Thymus (tissue), 11 donors: ENCODE measurements at regions not wholly inside any gene's neighbourhood (a gene's known extent, or its start where the extent isn't known, plus 50 kb on each side); places are given as distances from the start of the nearest gene placed in this dataset.

Experiments
- DNase-seq, 9 donors: peaks; one replicate each; pipeline ENCODE4 v3.0.0-alpha.2; 2013; ENCODE audit warnings: low spot score in 9 of 9, low read depth in 6 of 9, missing footprints in 1 of 9
- H3K27ac ChIP-seq, 2 donors: one replicate each; pipeline ENCODE4 v1.5.1; 2013; ENCODE audit warnings: control low read depth in 1 of 2, low read depth in 1 of 2, low read length in 1 of 2, mild to moderate bottlenecking in 1 of 2, moderate library complexity in 1 of 2
- H3K27me3 ChIP-seq, 2 donors: one replicate each; pipeline ENCODE4 v1.5.1; 2013; ENCODE audit warnings: low read length in 1 of 2; ENCODE audit not compliant: control insufficient read depth in 2 of 2, insufficient read depth in 1 of 2
- H3K36me3 ChIP-seq, 2 donors: one replicate each; pipeline ENCODE4 v1.5.1; 2013; ENCODE audit warnings: low read length in 1 of 2, mild to moderate bottlenecking in 1 of 2, moderate library complexity in 1 of 2; ENCODE audit not compliant: control insufficient read depth in 2 of 2, insufficient read depth in 2 of 2
- H3K4me1 ChIP-seq, 2 donors: one replicate each; pipeline ENCODE4 v1.5.1; 2013; ENCODE audit warnings: low read length in 2 of 2; ENCODE audit not compliant: control insufficient read depth in 2 of 2, insufficient read depth in 2 of 2
- H3K4me3 ChIP-seq, 2 donors: one replicate each; pipeline ENCODE4 v1.5.1; 2013; ENCODE audit warnings: low read length in 2 of 2, control low read depth in 1 of 2, mild to moderate bottlenecking in 1 of 2
- H3K9me3 ChIP-seq, 2 donors: one replicate each; pipeline ENCODE4 v1.5.1; 2013; ENCODE audit warnings: low read length in 1 of 2, mild to moderate bottlenecking in 1 of 2; ENCODE audit not compliant: control insufficient read depth in 2 of 2, insufficient read depth in 1 of 2
- WGBS: extraction: QIAGEN DNeasy Blood & Tissue Kit; methylation state at CpG from one replicate; pipeline ENCODE4 v1.1.7; 2013; 5-methylcytosine and 5-hydroxymethylcytosine counted together
- donor health status: healthy.

GRCh38 chr22:47583959-47584562, 821.6 kb downstream of the TBC1D22A start:
- no peak overlapping the region for H3K27ac ChIP-seq
- DNase-seq: no peak
- H3K36me3 ChIP-seq: no peaks in the 10 kb centered on the region
- WGBS: 89% methylated on average over 2 of the region's 2 CpGs
- H3K4me1 ChIP-seq: no peaks in the 10 kb centered on the region
- no peaks in the 10 kb centered on the region for H3K9me3 ChIP-seq
- H3K4me3 ChIP-seq: no peak overlapping the region
- H3K27me3 ChIP-seq: no peaks in the 10 kb centered on the region

- no peak for DNase-seq
- H3K9me3 ChIP-seq: no peaks in the 10 kb centered on the region
- H3K36me3 ChIP-seq: no peaks in the 10 kb centered on the region
- no peaks in the 10 kb centered on the region for H3K27me3 ChIP-seq
- H3K27ac ChIP-seq: no peak overlapping the region
- H3K4me3 ChIP-seq: no peak overlapping the region
- H3K4me1 ChIP-seq: no peaks in the 10 kb centered on the region
- WGBS: 68% methylated on average over 1 of the region's 1 CpG
Observed at GRCh38 chr22:47582067-47582466, 819.6 kb downstream of the TBC1D22A start.

GRCh38 chr22:47580121-47580520, 817.7 kb downstream of the TBC1D22A start:
- Histone ChIP-seq H3K9me3 (no peaks in the 10 kb centered on the region), H3K4me3 (no peak overlapping the region), H3K27ac (no peak overlapping the region), H3K36me3 (no peaks in the 10 kb centered on the region), H3K27me3 (no peaks in the 10 kb centered on the region), H3K4me1 (no peaks in the 10 kb centered on the region)
- DNase-seq: no peak

- Histone ChIP-seq H3K36me3 (no peaks in the 10 kb centered on the region), H3K4me3 (no peak overlapping the region), H3K27me3 (no peaks in the 10 kb centered on the region), H3K4me1 (no peaks in the 10 kb centered on the region), H3K9me3 (no peaks in the 10 kb centered on the region), H3K27ac (no peak overlapping the region)
- 91% methylated on average over 3 of the region's 3 CpGs for WGBS
- no peak for DNase-seq
Observed at GRCh38 chr22:47576908-47577307, 814.5 kb downstream of the TBC1D22A start.

GRCh38 chr22:47575291-47575690, 812.8 kb downstream of the TBC1D22A start:
- DNase-seq: no peak
- no peaks in the 10 kb centered on the region for H3K36me3 ChIP-seq
- 86% methylated on average over 11 of the region's 11 CpGs for WGBS
- no peaks in the 10 kb centered on the region for H3K4me1 ChIP-seq
- H3K27ac ChIP-seq: no peak overlapping the region
- no peaks in the 10 kb centered on the region for H3K27me3 ChIP-seq
- H3K4me3 ChIP-seq: no peak overlapping the region
- no peaks in the 10 kb centered on the region for H3K9me3 ChIP-seq

- H3K36me3 ChIP-seq: no peaks in the 10 kb centered on the region
- no peaks in the 10 kb centered on the region for H3K4me1 ChIP-seq
- no peak overlapping the region for H3K4me3 ChIP-seq
- H3K27ac ChIP-seq: no peak overlapping the region
- H3K27me3 ChIP-seq: no peaks in the 10 kb centered on the region
- no peak for DNase-seq
- WGBS: 91% methylated on average over 4 of the region's 4 CpGs
- no peaks in the 10 kb centered on the region for H3K9me3 ChIP-seq
Observed at GRCh38 chr22:47574556-47574955, 812.1 kb downstream of the TBC1D22A start.

- Histone ChIP-seq H3K4me3 (no peak overlapping the region), H3K27ac (no peak overlapping the region), H3K36me3 (no peaks in the 10 kb centered on the region), H3K4me1 (no peaks in the 10 kb centered on the region), H3K27me3 (no peaks in the 10 kb centered on the region), H3K9me3 (no peaks in the 10 kb centered on the region)
- DNase-seq: no peak
- WGBS: 87% methylated on average over 7 of the region's 7 CpGs
Observed at GRCh38 chr22:47573141-47573540, 810.7 kb downstream of the TBC1D22A start.

GRCh38 chr22:47572443-47572842, 810.0 kb downstream of the TBC1D22A start:
- Histone ChIP-seq H3K27ac (no peak overlapping the region), H3K4me3 (no peak overlapping the region), H3K4me1 (no peaks in the 10 kb centered on the region), H3K36me3 (no peaks in the 10 kb centered on the region), H3K27me3 (no peaks in the 10 kb centered on the region), H3K9me3 (no peaks in the 10 kb centered on the region)
- no peak for DNase-seq
- 95% methylated on average over 12 of the region's 12 CpGs for WGBS

- DNase-seq: no peak
- Histone ChIP-seq H3K9me3 (no peaks in the 10 kb centered on the region), H3K27me3 (no peaks in the 10 kb centered on the region), H3K27ac (no peak overlapping the region), H3K36me3 (no peaks in the 10 kb centered on the region), H3K4me3 (no peak overlapping the region), H3K4me1 (no peaks in the 10 kb centered on the region)
- WGBS: 91% methylated on average over 5 of the region's 5 CpGs
Observed at GRCh38 chr22:47571616-47572015, 809.2 kb downstream of the TBC1D22A start.

- H3K27me3 ChIP-seq: no peaks in the 10 kb centered on the region
- no peak overlapping the region for H3K27ac ChIP-seq
- no peak overlapping the region for H3K4me3 ChIP-seq
- H3K4me1 ChIP-seq: no peaks in the 10 kb centered on the region
- H3K36me3 ChIP-seq: no peaks in the 10 kb centered on the region
- H3K9me3 ChIP-seq: no peaks in the 10 kb centered on the region
- WGBS: 96% methylated on average over 5 of the region's 5 CpGs
- DNase-seq: no peak
Observed at GRCh38 chr22:47570851-47571250, 808.4 kb downstream of the TBC1D22A start.
